GM12864 (cell line): ENCODE measurements at regions not wholly inside any gene's neighbourhood (a gene's known extent, or its start where the extent isn't known, plus 50 kb on each side); places are given as distances from the start of the nearest gene placed in this dataset.

ENCODE experiments used
- DNase-seq: peaks from one replicate; pipeline ENCODE4 v3.0.0-alpha.2; 2011; ENCODE audit warnings: low read depth
- H3K4me3 ChIP-seq: 2 replicates; pipeline ENCODE4 v1.5.1; 2011; ENCODE audit warnings: mild to moderate bottlenecking, low read depth, low read length, control low read depth
- TF ChIP-seq, protein P1 (sequence below): IDR thresholded peaks from 2 replicates; pipeline ENCODE4 v1.5.1; 2011; ENCODE audit warnings: low read depth, mild to moderate bottlenecking, moderate library complexity, low read length, control low read depth, inconsistent platforms; ENCODE audit errors: missing control alignments

DNA sequence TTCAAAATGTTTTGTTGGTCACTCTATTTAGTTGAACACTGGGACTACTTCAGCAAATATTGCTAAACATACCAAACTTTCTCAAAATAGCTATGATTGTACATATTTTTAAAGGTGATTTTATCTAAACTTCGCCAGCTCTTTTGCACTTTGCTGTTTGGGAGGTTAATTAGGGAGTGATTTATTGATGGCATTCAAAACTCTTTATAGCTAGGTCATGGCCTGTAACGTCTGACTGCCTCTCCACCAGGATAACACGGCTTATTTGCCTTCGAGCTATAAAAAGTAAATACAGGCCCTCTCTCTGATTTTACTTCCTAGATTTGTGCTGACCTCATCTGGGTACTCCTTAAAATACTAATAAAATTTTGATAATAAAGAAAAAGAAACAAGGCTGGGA, 931.9 kb downstream of the DCDC2C start:
- TF ChIP-seq, protein P1, sequence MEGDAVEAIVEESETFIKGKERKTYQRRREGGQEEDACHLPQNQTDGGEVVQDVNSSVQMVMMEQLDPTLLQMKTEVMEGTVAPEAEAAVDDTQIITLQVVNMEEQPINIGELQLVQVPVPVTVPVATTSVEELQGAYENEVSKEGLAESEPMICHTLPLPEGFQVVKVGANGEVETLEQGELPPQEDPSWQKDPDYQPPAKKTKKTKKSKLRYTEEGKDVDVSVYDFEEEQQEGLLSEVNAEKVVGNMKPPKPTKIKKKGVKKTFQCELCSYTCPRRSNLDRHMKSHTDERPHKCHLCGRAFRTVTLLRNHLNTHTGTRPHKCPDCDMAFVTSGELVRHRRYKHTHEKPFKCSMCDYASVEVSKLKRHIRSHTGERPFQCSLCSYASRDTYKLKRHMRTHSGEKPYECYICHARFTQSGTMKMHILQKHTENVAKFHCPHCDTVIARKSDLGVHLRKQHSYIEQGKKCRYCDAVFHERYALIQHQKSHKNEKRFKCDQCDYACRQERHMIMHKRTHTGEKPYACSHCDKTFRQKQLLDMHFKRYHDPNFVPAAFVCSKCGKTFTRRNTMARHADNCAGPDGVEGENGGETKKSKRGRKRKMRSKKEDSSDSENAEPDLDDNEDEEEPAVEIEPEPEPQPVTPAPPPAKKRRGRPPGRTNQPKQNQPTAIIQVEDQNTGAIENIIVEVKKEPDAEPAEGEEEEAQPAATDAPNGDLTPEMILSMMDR: no peak
- DNase-seq: no peak
- no peak overlapping the region for H3K4me3 ChIP-seq

DNA sequence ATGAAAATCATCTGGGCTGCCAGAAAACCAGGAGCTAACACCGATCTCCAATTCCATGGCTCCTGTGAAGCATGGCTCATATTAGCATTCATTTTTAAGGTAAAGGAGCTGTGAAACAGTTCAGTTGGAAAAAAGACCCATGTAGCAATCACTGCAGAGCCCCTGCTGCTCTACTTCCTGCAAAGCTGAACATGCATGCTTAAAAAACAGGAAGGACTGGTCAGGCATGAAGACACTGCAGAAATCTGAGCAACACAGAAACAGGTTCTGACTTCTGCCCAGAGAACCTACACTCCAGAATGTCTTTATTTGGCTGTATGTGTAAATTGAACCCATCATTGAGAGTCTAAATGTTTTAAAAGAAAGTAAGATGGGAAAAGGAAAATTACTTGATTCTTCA, 950.6 kb downstream of the DCDC2C start:
- no peak overlapping the region for H3K4me3 ChIP-seq
- TF ChIP-seq, protein P1: no peak
- no peak for DNase-seq

DNA sequence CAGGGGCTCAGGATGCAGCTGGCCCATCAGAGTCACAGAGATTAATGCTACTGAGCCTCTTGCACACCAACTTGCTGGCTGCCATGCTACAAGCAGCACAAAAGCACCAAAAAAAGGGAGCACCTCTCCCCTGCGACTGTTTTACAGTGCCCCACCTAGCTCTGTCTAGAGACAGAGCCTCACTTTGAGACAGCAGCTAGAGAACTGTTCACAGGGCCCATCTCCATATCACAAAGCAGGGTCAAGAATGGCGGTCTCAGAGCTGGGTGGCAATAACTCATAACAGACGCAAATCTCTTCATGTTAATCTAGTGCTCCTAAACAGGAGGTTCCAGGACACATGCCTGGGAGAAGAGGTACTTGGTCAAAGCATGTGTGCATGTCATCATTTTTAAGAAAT, 953.0 kb downstream of the DCDC2C start:
- no peak overlapping the region for H3K4me3 ChIP-seq
- DNase-seq: no peak
- TF ChIP-seq, protein P1: no peak

DNA sequence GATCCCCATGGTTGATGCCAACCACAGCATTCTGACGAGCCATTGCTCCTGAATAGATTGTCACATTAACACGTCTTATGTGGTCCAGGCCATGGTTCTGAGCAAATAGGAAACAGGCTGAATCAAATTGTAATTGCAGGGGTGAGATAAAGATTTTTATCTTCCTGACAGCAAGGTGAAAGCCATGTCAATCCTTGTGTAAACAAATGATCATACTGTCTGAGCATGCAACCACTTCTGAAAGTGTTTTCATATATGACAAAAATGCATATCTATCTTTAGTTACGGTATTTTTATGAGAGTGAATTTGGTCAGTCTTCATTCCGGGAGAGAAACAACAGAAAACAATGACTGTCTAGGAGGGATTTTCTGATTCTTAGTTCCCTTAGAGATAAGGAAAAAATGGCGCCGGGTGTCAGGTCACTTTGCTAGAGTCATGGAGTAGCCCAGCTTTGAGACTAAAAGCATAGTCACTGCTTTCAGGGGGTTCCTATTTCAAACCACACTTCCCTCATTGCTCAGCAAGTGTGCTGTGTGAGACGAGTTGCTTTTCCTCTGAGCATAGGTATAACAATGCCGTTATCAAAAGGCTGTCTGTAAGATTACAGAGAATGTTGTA, 958.9 kb downstream of the DCDC2C start:
- TF ChIP-seq, protein P1: no peak
- no peak for DNase-seq
- no peak overlapping the region for H3K4me3 ChIP-seq

DNA sequence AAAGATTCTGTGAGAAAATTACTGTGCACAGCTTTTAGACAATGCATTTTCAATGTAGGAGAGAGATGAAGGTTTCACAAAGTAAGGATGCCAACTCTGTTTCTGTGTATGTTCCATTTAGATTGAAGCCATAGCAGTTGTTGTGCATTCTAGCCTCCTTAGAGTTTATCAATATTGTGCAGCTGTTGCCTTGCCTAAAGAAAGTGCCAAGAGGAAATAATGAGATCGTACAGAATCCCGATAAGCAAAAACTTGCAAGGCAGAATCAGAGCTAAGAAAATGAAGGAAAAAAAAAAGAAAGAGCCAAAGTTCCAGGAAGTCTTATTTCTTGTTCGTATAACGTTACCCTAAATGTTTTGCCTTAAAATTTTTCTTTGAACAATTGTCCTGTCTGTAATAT, 965.0 kb downstream of the DCDC2C start:
- TF ChIP-seq, protein P1: no peak
- no peak overlapping the region for H3K4me3 ChIP-seq
- no peak for DNase-seq

DNA sequence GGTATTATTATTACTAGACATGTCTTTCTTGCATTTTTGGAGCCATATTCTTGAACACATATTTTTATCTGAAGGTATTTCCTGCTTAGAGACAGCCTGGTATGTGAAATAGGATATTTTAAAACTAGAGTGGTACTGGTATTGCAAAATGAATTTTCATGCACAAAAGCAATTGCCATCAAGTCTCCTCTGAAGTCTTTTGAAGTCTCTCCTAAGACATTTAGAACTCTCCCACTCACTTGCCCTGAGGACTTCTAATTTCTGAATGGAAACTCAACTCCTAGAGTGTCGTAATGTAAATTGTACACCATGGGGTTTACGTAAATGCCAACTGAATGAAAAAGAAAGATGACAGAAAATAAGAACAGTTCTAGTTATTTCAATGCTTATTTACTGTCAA, 967.0 kb downstream of the DCDC2C start:
- TF ChIP-seq, protein P1: no peak
- DNase-seq: no peak
- H3K4me3 ChIP-seq: no peak overlapping the region

DNA sequence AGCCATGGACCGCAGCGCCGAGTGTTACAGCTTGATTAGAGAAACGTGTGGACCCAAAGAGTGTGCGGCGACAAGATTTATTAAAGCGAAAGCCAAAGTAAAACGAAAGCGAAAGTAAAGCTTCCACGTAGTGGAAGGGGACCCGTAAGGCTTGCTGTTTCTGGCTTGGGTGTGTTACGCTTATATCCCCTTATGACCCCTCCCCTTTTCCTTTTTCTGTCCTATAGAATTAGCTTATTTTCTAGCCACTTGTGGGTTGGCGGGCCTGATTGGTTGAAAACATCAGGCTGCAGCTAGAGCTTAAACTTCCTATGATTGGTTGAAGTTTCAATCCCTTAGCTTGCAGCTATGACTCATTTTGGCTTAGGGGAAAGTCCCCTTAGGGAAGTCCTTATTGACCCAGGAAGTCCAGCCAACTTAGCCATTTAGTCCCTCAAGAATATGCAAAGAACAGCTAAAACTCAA, 969.7 kb downstream of the DCDC2C start:
- DNase-seq: no peak
- TF ChIP-seq, protein P1: no peak
- H3K4me3 ChIP-seq: no peak overlapping the region
